ENCODE measurements at regions not wholly inside any gene's neighbourhood (a gene's known extent, or its start where the extent isn't known, plus 50 kb on each side); places are given as distances from the start of the nearest gene placed in this dataset.

GRCh38 chr13:50679321-50679720 lies 164.2 kb downstream of the DLEU7 start:
- no peak for DNase-seq (ENCODE audit: low spot score)

- no peak for DNase-seq (ENCODE audit: low spot score)
Measured at GRCh38 chr13:50682002-50682401, 161.5 kb downstream of the DLEU7 start.

- no peak for DNase-seq (ENCODE audit: low spot score)
Measured at GRCh38 chr13:50682966-50683365, 160.5 kb downstream of the DLEU7 start.

- DNase-seq (ENCODE audit: low spot score): no peak
Measured at GRCh38 chr13:50684366-50684765, 159.1 kb downstream of the DLEU7 start.

GRCh38 chr13:50685491-50685890 lies 158.0 kb downstream of the DLEU7 start:
- DNase-seq (ENCODE audit: low spot score): peak; percentile 11

- DNase-seq (ENCODE audit: low spot score): no peak
Measured at GRCh38 chr13:50685956-50686355, 157.5 kb downstream of the DLEU7 start.

GRCh38 chr13:50686551-50686950 lies 156.9 kb downstream of the DLEU7 start:
- DNase-seq (ENCODE audit: low spot score): no peak

GRCh38 chr13:50687545-50687944 lies 155.9 kb downstream of the DLEU7 start:
- no peak for DNase-seq (ENCODE audit: low spot score)

- no peak for DNase-seq (ENCODE audit: low spot score)
Measured at GRCh38 chr13:50690006-50690405, 153.5 kb downstream of the DLEU7 start.

- DNase-seq (ENCODE audit: low spot score): no peak
Measured at GRCh38 chr13:50691176-50691680, 152.3 kb downstream of the DLEU7 start.

GRCh38 chr13:50691681-50692263 lies 151.7 kb downstream of the DLEU7 start:
- no peak for DNase-seq (ENCODE audit: low spot score)

- DNase-seq (ENCODE audit: low spot score): no peak
Measured at GRCh38 chr13:50692396-50692915, 151.0 kb downstream of the DLEU7 start.

- DNase-seq (ENCODE audit: low spot score): peak; percentile 51
Measured at GRCh38 chr13:50693727-50694126, 149.8 kb downstream of the DLEU7 start.

GRCh38 chr13:50697746-50698539 lies 145.5 kb downstream of the DLEU7 start:
- no peak for DNase-seq (ENCODE audit: low spot score)

GRCh38 chr13:50699874-50700663 lies 143.4 kb downstream of the DLEU7 start:
- DNase-seq (ENCODE audit: low spot score): no peak

- peak; percentile 33 for DNase-seq (ENCODE audit: low spot score)
Measured at GRCh38 chr13:50700664-50701305, 142.7 kb downstream of the DLEU7 start.

GRCh38 chr13:50701469-50701868 lies 142.0 kb downstream of the DLEU7 start:
- no peak for DNase-seq (ENCODE audit: low spot score)

GRCh38 chr13:50706505-50706904 lies 137.0 kb downstream of the DLEU7 start:
- DNase-seq (ENCODE audit: low spot score): no peak

GRCh38 chr13:50707628-50708027 lies 135.9 kb downstream of the DLEU7 start:
- no peak for DNase-seq (ENCODE audit: low spot score)

GRCh38 chr13:50708461-50708860 lies 135.0 kb downstream of the DLEU7 start:
- no peak for DNase-seq (ENCODE audit: low spot score)

GRCh38 chr13:50709058-50709457 lies 134.4 kb downstream of the DLEU7 start:
- DNase-seq (ENCODE audit: low spot score): no peak
